ENCODE measurements at regions not wholly inside any gene's neighbourhood (a gene's known extent, or its start where the extent isn't known, plus 50 kb on each side); places are given as distances from the start of the nearest gene placed in this dataset.

DNA sequence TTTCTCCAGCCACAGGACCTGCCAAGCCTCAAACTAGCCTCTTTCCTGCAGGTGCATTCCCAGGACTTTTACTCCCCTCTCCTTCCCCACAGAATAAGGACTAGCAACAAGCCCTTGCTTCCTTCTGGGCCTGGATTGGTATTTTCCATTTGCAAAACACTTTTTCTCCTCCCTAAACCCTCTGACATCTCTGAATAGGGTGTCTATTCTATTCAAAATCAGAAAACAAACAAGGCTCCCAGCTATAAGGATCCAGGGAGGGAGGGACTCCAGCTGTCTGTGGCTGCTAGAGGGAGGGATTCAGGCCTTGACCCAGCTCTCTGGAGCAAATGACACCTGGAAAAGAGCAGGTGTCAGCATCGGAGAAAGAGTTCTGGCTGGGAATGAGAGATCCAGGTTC lies 168.5 kb upstream of the BDNF start:
- TF ChIP-seq, protein P1, sequence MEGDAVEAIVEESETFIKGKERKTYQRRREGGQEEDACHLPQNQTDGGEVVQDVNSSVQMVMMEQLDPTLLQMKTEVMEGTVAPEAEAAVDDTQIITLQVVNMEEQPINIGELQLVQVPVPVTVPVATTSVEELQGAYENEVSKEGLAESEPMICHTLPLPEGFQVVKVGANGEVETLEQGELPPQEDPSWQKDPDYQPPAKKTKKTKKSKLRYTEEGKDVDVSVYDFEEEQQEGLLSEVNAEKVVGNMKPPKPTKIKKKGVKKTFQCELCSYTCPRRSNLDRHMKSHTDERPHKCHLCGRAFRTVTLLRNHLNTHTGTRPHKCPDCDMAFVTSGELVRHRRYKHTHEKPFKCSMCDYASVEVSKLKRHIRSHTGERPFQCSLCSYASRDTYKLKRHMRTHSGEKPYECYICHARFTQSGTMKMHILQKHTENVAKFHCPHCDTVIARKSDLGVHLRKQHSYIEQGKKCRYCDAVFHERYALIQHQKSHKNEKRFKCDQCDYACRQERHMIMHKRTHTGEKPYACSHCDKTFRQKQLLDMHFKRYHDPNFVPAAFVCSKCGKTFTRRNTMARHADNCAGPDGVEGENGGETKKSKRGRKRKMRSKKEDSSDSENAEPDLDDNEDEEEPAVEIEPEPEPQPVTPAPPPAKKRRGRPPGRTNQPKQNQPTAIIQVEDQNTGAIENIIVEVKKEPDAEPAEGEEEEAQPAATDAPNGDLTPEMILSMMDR (IDR thresholded peaks at IDR 0.05; ENCODE audit: low read depth, low read length, missing input control), result no peak
- TF ChIP-seq JUND (IDR thresholded peaks at IDR 0.05) (no peak), RAD21 (IDR thresholded peaks at IDR 0.05) (no peak), EGR1 (IDR thresholded peaks at IDR 0.05; ENCODE audit: low read depth in 2 of 2) (no peak), TAF1 (conservative IDR thresholded peaks at IDR 0.05) (no peak), GABPA (IDR thresholded peaks at IDR 0.05 in 1 of 2, conservative IDR thresholded peaks at IDR 0.05 in 1 of 2) (no peak)
- TF ChIP-seq, protein P2, sequence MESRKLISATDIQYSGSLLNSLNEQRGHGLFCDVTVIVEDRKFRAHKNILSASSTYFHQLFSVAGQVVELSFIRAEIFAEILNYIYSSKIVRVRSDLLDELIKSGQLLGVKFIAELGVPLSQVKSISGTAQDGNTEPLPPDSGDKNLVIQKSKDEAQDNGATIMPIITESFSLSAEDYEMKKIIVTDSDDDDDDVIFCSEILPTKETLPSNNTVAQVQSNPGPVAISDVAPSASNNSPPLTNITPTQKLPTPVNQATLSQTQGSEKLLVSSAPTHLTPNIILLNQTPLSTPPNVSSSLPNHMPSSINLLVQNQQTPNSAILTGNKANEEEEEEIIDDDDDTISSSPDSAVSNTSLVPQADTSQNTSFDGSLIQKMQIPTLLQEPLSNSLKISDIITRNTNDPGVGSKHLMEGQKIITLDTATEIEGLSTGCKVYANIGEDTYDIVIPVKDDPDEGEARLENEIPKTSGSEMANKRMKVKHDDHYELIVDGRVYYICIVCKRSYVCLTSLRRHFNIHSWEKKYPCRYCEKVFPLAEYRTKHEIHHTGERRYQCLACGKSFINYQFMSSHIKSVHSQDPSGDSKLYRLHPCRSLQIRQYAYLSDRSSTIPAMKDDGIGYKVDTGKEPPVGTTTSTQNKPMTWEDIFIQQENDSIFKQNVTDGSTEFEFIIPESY (IDR thresholded peaks at IDR 0.05), result no peak

All from liver (tissue), 3 donors.